WI38 (cell line): ENCODE measurements at regions not wholly inside any gene's neighbourhood (a gene's known extent, or its start where the extent isn't known, plus 50 kb on each side); places are given as distances from the start of the nearest gene placed in this dataset.

Experiments used
- H3K4me3 ChIP-seq: 2 replicates; pipeline ENCODE4 v1.5.1; 2011; ENCODE audit warnings: low read depth, mild to moderate bottlenecking, control low read depth, low read length
- TF ChIP-seq, protein P1 (sequence below): IDR thresholded peaks from 2 replicates; pipeline ENCODE4 v1.5.1; 2012; ENCODE audit warnings: low read depth, mild to moderate bottlenecking, control low read depth, low read length

DNA sequence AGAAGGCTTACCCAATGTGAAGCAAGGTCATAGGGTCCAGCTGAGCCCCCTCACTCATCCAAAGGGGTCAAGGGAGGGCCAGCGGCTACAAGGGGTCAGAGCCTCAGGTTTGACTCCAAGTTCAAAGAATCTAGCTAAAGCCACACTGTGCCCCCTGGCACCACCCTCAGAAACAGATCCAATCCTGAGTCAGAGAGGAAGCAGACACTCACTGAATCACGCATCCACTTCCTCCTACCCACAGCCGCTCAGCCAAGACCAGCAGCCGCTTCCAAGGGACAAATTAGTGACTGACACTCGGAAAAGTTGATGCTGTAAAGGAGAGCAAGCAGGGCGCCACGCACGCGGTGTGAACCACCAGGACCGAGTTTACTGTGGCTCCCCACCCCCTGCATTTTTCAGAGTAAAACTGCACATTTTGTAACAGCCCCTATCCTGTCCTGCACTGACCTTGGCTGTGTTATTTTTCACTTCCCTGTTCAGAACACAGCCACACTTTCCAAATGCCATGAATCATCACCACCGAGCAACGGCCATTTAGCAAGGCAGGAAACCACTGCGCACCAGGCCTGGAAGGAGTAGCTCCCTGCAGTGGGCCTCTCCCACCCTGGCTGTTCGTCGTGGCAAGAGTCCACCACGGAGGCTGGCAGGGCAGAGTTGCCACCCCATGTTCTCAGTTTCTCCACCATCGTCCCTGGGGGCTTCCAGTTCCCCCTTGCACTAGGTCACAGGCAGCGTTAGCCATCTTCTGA, 147.8 kb downstream of the TOMM20 start:
- TF ChIP-seq, protein P1, sequence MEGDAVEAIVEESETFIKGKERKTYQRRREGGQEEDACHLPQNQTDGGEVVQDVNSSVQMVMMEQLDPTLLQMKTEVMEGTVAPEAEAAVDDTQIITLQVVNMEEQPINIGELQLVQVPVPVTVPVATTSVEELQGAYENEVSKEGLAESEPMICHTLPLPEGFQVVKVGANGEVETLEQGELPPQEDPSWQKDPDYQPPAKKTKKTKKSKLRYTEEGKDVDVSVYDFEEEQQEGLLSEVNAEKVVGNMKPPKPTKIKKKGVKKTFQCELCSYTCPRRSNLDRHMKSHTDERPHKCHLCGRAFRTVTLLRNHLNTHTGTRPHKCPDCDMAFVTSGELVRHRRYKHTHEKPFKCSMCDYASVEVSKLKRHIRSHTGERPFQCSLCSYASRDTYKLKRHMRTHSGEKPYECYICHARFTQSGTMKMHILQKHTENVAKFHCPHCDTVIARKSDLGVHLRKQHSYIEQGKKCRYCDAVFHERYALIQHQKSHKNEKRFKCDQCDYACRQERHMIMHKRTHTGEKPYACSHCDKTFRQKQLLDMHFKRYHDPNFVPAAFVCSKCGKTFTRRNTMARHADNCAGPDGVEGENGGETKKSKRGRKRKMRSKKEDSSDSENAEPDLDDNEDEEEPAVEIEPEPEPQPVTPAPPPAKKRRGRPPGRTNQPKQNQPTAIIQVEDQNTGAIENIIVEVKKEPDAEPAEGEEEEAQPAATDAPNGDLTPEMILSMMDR, result no peak
- peak overlapping the region; percentile 3; the same call in 1 of the 2 replicates for H3K4me3 ChIP-seq

DNA sequence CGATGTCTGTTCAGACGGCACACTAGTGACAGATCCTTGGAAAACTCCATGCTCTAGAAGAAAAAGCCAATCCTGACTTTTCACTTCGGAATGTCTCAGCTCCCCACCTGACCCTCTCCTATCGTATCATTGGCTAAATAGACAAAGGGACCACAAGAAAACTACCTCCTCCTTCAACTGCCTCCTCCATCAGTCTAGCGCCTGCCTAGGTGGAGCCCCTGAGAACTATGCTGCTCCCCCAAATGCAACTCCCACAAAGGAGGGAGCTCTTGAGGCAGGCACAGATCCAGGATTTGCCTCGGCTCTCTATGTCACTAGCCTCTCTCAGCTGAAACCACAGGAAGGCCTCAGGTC, 148.4 kb downstream of the TOMM20 start:
- H3K4me3 ChIP-seq, result peak overlapping the region; percentile 3; the same call in 1 of the 2 replicates
- TF ChIP-seq, protein P1, result no peak

DNA sequence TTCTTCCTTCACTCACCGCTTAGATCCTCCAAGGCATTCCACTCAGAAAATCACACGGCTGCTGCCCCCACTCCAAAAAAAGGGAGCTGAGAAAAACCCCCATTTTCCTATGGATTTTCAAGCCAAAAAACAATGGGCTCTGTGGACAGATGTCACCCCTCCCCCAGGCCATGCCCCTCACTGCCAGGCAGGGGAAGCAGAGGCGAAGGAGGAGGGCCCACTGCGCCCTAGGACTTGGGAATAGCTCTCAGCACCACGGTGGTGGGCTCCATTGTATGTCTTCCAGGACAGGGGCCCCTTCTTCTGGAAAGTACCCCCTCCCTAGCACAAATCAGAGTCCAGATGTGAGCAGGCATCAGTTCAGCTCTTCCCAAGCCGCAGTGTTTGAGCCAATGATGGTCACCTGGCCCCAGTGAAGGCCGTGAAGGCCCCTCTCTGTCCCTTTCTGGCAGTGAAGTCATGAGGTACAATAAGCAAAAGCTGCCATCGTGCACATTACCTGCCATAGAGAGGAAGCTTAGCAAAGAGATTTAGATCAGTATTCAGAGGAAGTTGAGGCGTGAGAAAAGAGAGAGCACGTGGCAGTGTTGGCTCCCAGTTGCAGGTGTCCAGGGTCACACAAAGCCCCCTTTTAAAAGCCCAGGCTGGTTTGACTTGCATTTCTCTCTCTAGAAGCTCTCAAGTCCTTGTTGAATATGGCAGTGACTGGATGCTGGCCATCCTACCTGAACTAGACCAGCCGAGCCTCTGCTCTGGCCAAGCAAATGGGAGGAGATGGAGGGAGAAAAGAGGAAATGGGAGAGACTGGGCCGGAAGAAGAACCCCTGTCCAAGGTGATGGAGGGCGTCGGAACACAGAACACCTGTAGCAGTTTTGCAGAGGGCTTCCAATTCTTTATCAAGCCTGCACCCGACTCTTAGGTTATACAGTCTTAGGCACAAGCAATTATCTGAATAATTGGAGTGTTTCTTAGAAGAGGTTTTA, 149.0 kb downstream of the TOMM20 start:
- no peak overlapping the region for H3K4me3 ChIP-seq
- TF ChIP-seq, protein P1, result no peak

DNA sequence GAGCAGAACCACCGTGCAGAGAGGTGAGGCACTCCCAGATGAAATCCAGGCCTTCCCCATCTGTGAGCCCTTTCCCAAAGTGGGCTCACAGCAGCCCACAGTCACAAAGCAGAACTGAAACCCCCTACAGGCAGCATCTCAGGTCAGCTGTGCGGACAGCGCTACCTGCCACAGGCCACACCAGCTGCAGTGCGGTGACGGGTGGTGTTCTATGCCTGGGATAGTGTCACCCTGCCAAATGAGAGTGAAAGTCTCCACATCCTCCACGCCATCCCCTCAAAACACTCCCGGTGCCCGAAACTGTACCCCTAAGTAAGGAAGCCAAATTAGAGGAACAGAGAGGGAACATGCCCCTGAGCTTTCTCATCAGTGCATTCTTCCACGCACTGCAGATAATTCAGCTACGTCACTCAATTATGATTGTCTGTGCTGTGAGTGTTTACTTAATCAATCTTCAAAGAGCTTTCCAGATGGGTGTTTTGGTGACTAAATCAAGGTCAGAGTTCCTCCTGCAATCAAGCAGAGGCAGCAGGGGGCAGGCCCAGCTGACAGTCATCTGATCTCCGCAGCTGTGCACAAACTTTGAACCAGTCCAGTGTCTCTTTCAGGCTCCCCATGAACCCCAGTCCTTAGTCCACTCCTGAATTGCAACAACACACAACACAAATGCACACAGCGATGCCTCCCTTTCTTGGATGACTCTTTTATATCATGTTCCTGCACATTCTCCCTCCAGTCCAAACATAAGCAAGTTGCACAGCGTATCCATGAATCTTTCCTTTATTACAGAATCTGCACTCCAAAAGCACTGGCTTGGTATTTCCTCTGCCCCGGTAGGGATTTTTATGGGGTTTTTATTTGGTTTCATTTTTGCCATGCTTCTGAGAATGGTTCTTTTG, 150.0 kb downstream of the TOMM20 start:
- TF ChIP-seq, protein P1, result no peak
- no peak overlapping the region for H3K4me3 ChIP-seq

DNA sequence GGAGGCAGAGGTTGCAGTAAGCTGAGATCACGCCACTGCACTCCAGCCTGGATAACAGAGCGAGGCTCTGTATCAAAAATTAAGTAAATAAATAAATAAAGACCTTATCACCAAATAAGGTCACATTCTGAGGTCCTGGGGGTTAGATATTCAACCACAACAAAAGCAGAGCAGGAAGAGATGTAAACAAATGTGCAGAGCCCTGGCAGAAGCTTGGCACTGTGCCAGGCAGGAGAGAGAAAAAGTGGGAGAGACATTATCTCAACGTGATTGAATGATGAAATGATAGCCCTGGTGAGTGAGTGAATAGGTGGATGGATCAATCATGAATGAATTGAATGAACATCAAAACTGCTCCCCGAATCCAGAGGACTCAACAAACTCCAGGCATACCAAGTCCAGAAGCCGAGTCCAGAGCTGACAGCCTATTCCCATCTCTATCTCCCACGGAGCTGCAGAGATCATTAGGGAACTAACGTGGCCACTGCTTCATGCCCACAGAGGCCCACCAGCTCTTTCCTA, 150.7 kb downstream of the TOMM20 start:
- H3K4me3 ChIP-seq, result no peak overlapping the region
- TF ChIP-seq, protein P1, result no peak

DNA sequence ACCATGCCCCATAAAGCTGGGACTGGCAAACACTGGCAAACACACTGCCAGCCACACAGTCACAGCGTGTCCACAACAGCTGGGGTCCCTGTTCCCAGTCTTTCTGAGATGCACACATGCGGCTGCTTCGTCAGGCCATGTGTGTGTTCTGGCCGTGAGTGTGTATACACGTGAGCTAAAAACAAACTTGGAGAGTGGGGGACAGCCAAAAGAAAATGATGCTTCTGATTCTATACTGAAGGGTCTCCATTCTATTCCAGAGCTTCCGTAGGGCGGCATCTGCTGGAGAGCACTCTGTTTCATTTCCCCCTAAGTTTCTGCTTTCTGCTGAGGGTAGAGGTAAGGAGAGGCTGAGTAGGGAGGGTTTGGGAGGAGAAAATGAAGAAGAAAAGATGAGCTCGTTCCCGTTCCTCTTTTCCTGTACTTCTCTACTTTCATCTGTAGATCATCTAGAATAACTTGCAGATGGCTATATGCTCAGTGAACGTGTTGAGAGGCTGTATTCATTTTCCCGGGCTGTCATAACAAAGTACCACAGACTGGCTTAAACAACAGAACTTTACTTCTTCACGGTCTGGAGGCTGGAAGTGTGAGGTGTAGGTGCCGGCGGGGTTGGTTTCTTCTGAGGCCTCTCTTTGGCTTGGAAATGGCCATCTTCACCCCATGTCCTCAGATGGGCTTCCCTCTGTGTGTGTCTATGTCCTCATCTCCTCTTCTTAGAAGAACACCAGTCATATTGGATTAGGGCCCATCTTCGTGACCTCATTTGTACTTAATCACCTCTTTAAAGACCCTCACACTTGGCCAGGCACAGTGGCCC, 151.6 kb downstream of the TOMM20 start:
- TF ChIP-seq, protein P1, result no peak
- H3K4me3 ChIP-seq, result no peak overlapping the region
